ENCODE measurements at regions not wholly inside any gene's neighbourhood (a gene's known extent, or its start where the extent isn't known, plus 50 kb on each side); places are given as distances from the start of the nearest gene placed in this dataset.

- no peak for TF ChIP-seq ARID4B (CRISPR knock-in tag; IDR thresholded peaks at IDR 0.05)
- no peak for TF ChIP-seq FOXK1 (CRISPR knock-in tag; IDR thresholded peaks at IDR 0.05; ENCODE audit: borderline replicate concordance)
- TF ChIP-seq ZNF589 (CRISPR knock-in tag; IDR thresholded peaks at IDR 0.05; ENCODE audit: low read depth), result no peak
- TF ChIP-seq ZNF140 (CRISPR knock-in tag; IDR thresholded peaks at IDR 0.05), result no peak
- no peak for TF ChIP-seq HNRNPL (IDR thresholded peaks at IDR 0.05; ENCODE audit: low read depth, low read length)
- no peak for TF ChIP-seq MGA (IDR thresholded peaks at IDR 0.05)
- TF ChIP-seq BRD9 (IDR thresholded peaks at IDR 0.05; ENCODE audit: low read depth, partially characterized antibody), result no peak
- no peak for TF ChIP-seq XRCC4 (IDR thresholded peaks at IDR 0.05; ENCODE audit: extremely low read depth, insufficient read depth, insufficient read length)
- TF ChIP-seq SUPT5H (IDR thresholded peaks at IDR 0.05), result no peak
- no peak for TF ChIP-seq ADNP (tag; IDR thresholded peaks at IDR 0.05)
- TF ChIP-seq FOXA3 (CRISPR knock-in tag; conservative IDR thresholded peaks at IDR 0.05 in 1 of 2, IDR thresholded peaks at IDR 0.05 in 1 of 2), result no peak
Measured at GRCh38 chr9:30970812-30971211, 1413.6 kb upstream of the ACO1 start (continued).

All from K562 (cell line).